Karpas-422 (cell line): ENCODE measurements at regions not wholly inside any gene's neighbourhood (a gene's known extent, or its start where the extent isn't known, plus 50 kb on each side); places are given as distances from the start of the nearest gene placed in this dataset.

Experiments used
- DNase-seq: peaks from one replicate; pipeline ENCODE4 v3.0.0-alpha.2; 2015
- H2AFZ ChIP-seq: fragments of 200-600 bp; sonication (generic); 2 replicates; pipeline ENCODE4 v1.6.1; 2014; ENCODE audit warnings: antibody characterized with exemption, low read length, mixed read lengths
- H3K27ac ChIP-seq: fragments of 200-600 bp; sonication (generic); 2 replicates; pipeline ENCODE4 v1.5.1; 2014; ENCODE audit warnings: mild to moderate bottlenecking, low read length, moderate library complexity
- H3K27me3 ChIP-seq: fragments of 200-600 bp; sonication (generic); 2 replicates; pipeline ENCODE4 v1.6.1; 2014; ENCODE audit warnings: low read length, mixed read lengths
- H3K36me3 ChIP-seq: fragments of 200-600 bp; sonication (generic); 2 replicates; pipeline ENCODE4 v1.6.1; 2014; ENCODE audit warnings: low read length, mixed read lengths; ENCODE audit not compliant: insufficient read depth
- H3K4me1 ChIP-seq: fragments of 200-600 bp; sonication (generic); 2 replicates; pipeline ENCODE4 v1.6.1; 2014; ENCODE audit warnings: mild to moderate bottlenecking, low read length, mixed read lengths
- H3K4me2 ChIP-seq: fragments of 200-600 bp; sonication (generic); 2 replicates; pipeline ENCODE4 v1.6.1; 2014; ENCODE audit warnings: low read length, low read depth, mild to moderate bottlenecking; ENCODE audit not compliant: poor library complexity, severe bottlenecking
- H3K4me3 ChIP-seq: fragments of 200-600 bp; sonication (generic); 2 replicates; pipeline ENCODE4 v1.5.1; 2014; ENCODE audit warnings: mild to moderate bottlenecking, antibody characterized with exemption, low read length, mixed read lengths
- H3K79me2 ChIP-seq: fragments of 200-600 bp; sonication (generic); 2 replicates; pipeline ENCODE4 v1.6.1; 2014; ENCODE audit warnings: mild to moderate bottlenecking, low read length, mixed read lengths
- H3K9ac ChIP-seq: fragments of 200-600 bp; sonication (generic); 2 replicates; pipeline ENCODE4 v1.6.0; 2014; ENCODE audit warnings: low read length
- H3K9me2 ChIP-seq: fragments of 200-600 bp; sonication (generic), shearing (Covaris generic); replicated peaks from 2 replicates; pipeline ENCODE4 v1.6.0; 2014; ENCODE audit warnings: mild to moderate bottlenecking, low read length, moderate library complexity; ENCODE audit not compliant: insufficient read depth
- H3K9me3 ChIP-seq: fragments of 300-700, 200-600 bp; sonication (generic); 2 replicates; pipeline ENCODE4 v1.6.1; 2014; ENCODE audit warnings: low read length, mixed read lengths
- H4K20me1 ChIP-seq: fragments of 200-600 bp; sonication (generic); 2 replicates; pipeline ENCODE4 v1.6.1; 2014; ENCODE audit warnings: mild to moderate bottlenecking, antibody characterized with exemption, low read length, low read depth; ENCODE audit not compliant: insufficient read depth

- H3K9me2 ChIP-seq = no peaks in the 10 kb centered on the region
- H3K4me1 ChIP-seq = no peaks in the 10 kb centered on the region
- no peak overlapping the region for H3K4me3 ChIP-seq
- no peaks in the 10 kb centered on the region for H3K27me3 ChIP-seq
- no peaks in the 10 kb centered on the region for H3K9me3 ChIP-seq
- H3K36me3 ChIP-seq = no peaks in the 10 kb centered on the region
- H3K79me2 ChIP-seq = no peaks in the 10 kb centered on the region
- no peak overlapping the region for H3K9ac ChIP-seq
- no peaks in the 10 kb centered on the region for H4K20me1 ChIP-seq
- H3K27ac ChIP-seq = no peak overlapping the region
- no peak overlapping the region for H2AFZ ChIP-seq
- peak; percentile 34 for DNase-seq
- no peak overlapping the region for H3K4me2 ChIP-seq
Observed at GRCh38 chr1:168842916-168843315, 113.9 kb upstream of the DPT start.

DNA sequence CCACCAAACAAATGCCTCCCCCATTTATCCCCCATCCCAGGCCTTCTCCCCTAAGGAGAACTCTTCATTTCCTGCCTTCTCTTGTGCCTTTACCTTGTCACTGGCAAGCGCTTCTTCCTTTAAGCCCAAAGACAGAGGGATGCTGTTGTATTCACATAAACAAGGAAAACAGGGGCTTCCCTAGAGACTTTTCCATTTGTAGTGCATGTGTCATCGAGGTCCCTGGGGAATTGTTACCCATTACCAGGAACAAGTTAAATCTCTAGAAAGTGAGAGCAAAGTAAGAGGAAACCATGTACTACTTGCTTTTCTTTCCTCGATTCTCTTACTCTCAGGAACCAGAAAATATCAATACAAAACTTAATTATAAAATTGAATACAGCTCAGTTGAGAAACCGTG is 114.4 kb upstream of the DPT start:
- no peaks in the 10 kb centered on the region for H3K36me3 ChIP-seq
- no peak overlapping the region for H3K27ac ChIP-seq
- H3K9me3 ChIP-seq = no peaks in the 10 kb centered on the region

DNA sequence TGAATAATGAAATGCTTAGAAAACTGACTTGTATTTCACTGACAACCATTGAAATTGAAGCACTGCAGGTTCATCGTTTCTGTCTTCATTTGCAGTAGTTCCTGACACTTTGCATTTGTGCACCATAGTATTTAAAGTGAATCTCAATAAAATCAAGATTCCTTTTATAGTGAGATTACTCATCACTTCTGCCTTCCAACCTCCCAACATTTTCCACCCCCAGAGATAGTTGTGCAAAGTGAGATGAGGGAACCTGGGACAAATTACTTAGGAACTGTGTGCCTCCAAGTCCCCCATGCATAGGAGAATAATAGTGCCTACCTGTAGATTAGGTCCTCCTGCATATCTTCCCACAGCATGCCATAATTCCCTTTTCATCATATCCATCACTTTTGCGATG is 114.9 kb upstream of the DPT start:
- Histone ChIP-seq H3K4me3 (no peak overlapping the region), H3K4me1 (no peaks in the 10 kb centered on the region), H3K9me3 (no peaks in the 10 kb centered on the region), H2AFZ (no peak overlapping the region), H3K27me3 (0 out of 2 replicates have a peak, but pooled peaks cover 3% of the 10 kb centered on the region), H4K20me1 (no peaks in the 10 kb centered on the region), H3K36me3 (no peaks in the 10 kb centered on the region), H3K4me2 (no peak overlapping the region), H3K27ac (no peak overlapping the region), H3K9me2 (no peaks in the 10 kb centered on the region), H3K79me2 (no peaks in the 10 kb centered on the region), H3K9ac (no peak overlapping the region)
- no peak for DNase-seq

More for the DNA sequence above, 114.4 kb upstream of the DPT start:
- H2AFZ ChIP-seq = no peak overlapping the region
- H3K4me2 ChIP-seq = no peak overlapping the region
- no peak overlapping the region for H3K4me3 ChIP-seq
- DNase-seq = peak; percentile 14
- H3K9ac ChIP-seq = no peak overlapping the region
- no peaks in the 10 kb centered on the region for H3K9me2 ChIP-seq
- no peaks in the 10 kb centered on the region for H3K4me1 ChIP-seq
- no peaks in the 10 kb centered on the region for H3K27me3 ChIP-seq
- no peaks in the 10 kb centered on the region for H3K79me2 ChIP-seq
- no peaks in the 10 kb centered on the region for H4K20me1 ChIP-seq

DNA sequence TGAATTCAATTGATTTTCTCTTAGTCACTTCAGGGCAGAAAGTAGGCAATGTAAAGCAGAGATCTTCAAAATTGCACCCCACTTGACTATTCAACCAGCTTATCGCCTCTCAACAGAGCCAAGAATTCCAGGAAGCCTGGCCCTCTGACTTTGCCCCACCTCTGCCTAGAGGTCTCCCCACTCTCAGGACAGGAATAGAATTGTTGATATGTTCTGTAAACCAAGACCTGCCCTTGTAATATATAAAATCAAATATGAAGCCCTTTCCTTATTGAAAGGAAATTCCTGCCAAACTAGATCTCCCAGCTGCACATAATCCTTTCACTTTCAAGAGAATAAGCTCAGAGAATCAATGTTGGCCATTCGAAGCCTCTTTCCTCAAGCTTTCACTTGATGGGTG is 116.1 kb upstream of the DPT start:
- H3K9me3 ChIP-seq = no peaks in the 10 kb centered on the region
- H3K9me2 ChIP-seq = no peaks in the 10 kb centered on the region
- no peaks in the 10 kb centered on the region for H4K20me1 ChIP-seq
- DNase-seq = peak; percentile 23
- H3K4me1 ChIP-seq = no peaks in the 10 kb centered on the region
- no peak overlapping the region for H3K27ac ChIP-seq
- H3K4me3 ChIP-seq = no peak overlapping the region
- H3K36me3 ChIP-seq = no peaks in the 10 kb centered on the region
- H3K27me3 ChIP-seq = 0 out of 2 replicates have a peak, but pooled peaks cover 3% of the 10 kb centered on the region
- no peak overlapping the region for H3K9ac ChIP-seq
- H3K79me2 ChIP-seq = no peaks in the 10 kb centered on the region
- no peak overlapping the region for H3K4me2 ChIP-seq
- no peak overlapping the region for H2AFZ ChIP-seq

DNA sequence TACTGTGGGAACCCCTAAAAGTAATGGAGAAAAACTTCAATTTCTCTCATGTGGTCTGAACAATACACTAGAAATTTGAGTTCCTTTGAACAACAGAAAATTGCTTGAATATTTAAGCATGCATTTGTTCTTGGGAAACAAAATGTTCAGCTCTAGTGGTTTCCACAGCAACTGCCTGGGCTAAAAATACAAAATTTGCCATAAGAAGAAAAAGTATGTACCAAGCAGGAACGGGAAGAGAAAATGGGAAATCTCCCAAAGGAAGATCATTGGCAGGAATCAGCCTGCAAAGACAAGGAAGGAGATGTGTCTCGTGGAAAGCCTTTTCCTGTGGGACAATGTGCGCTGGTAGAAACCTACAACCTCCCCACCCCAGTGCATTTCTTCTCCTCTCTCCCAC is 119.0 kb upstream of the DPT start:
- no peaks in the 10 kb centered on the region for H3K9me3 ChIP-seq
- H3K27ac ChIP-seq = no peak overlapping the region
- no peak overlapping the region for H3K9ac ChIP-seq

GRCh38 chr1:168861421-168862004 is 132.5 kb upstream of the DPT start:
- no peaks in the 10 kb centered on the region for H3K4me1 ChIP-seq
- no peak overlapping the region for H3K4me2 ChIP-seq
- H3K9me3 ChIP-seq = no peaks in the 10 kb centered on the region
- no peaks in the 10 kb centered on the region for H4K20me1 ChIP-seq
- H3K79me2 ChIP-seq = no peaks in the 10 kb centered on the region
- H3K9ac ChIP-seq = no peak overlapping the region
- no peaks in the 10 kb centered on the region for H3K36me3 ChIP-seq
- no peak overlapping the region for H3K4me3 ChIP-seq
- H3K9me2 ChIP-seq = no peaks in the 10 kb centered on the region
- H3K27ac ChIP-seq = no peak overlapping the region
- no peak for DNase-seq
- no peaks in the 10 kb centered on the region for H3K27me3 ChIP-seq
- no peak overlapping the region for H2AFZ ChIP-seq

More for the DNA sequence above, 119.0 kb upstream of the DPT start:
- no peak for DNase-seq
- Histone ChIP-seq H3K36me3 (no peaks in the 10 kb centered on the region), H3K4me3 (no peak overlapping the region), H3K79me2 (no peaks in the 10 kb centered on the region), H2AFZ (no peak overlapping the region), H3K4me1 (no peaks in the 10 kb centered on the region), H3K9me2 (no peaks in the 10 kb centered on the region; the same call in 1 of the 2 replicates), H3K4me2 (no peak overlapping the region), H3K27me3 (0 out of 2 replicates have a peak, but pooled peaks cover 3% of the 10 kb centered on the region), H4K20me1 (no peaks in the 10 kb centered on the region)

GRCh38 chr1:168863772-168864171 is 134.8 kb upstream of the DPT start:
- H2AFZ ChIP-seq = no peak overlapping the region
- H3K27ac ChIP-seq = no peak overlapping the region

GRCh38 chr1:168864266-168864665 is 135.3 kb upstream of the DPT start:
- Histone ChIP-seq H3K9me2 (no peaks in the 10 kb centered on the region), H4K20me1 (no peaks in the 10 kb centered on the region), H3K4me3 (no peak overlapping the region), H3K4me2 (no peak overlapping the region), H3K9ac (no peak overlapping the region), H3K36me3 (no peaks in the 10 kb centered on the region), H3K9me3 (no peaks in the 10 kb centered on the region), H3K27me3 (no peaks in the 10 kb centered on the region), H2AFZ (no peak overlapping the region), H3K27ac (no peak overlapping the region), H3K4me1 (no peaks in the 10 kb centered on the region), H3K79me2 (no peaks in the 10 kb centered on the region)
- no peak for DNase-seq

More at GRCh38 chr1:168863772-168864171, 134.8 kb upstream of the DPT start:
- no peak overlapping the region for H3K4me2 ChIP-seq
- H3K36me3 ChIP-seq = no peaks in the 10 kb centered on the region
- no peak for DNase-seq
- no peaks in the 10 kb centered on the region for H3K79me2 ChIP-seq
- H3K27me3 ChIP-seq = no peaks in the 10 kb centered on the region
- H3K9me2 ChIP-seq = no peaks in the 10 kb centered on the region
- H3K9me3 ChIP-seq = no peaks in the 10 kb centered on the region
- H3K4me1 ChIP-seq = no peaks in the 10 kb centered on the region
- H4K20me1 ChIP-seq = no peaks in the 10 kb centered on the region
- no peak overlapping the region for H3K4me3 ChIP-seq
- H3K9ac ChIP-seq = no peak overlapping the region
